B cell (primary cell): ENCODE measurements at regions not wholly inside any gene's neighbourhood (a gene's known extent, or its start where the extent isn't known, plus 50 kb on each side); places are given as distances from the start of the nearest gene placed in this dataset.

Experiments
- ATAC-seq: fragments of 200-7000 bp; cut with Tn5 transposase; one replicate; pipeline ENCODE4 v1.10.0; 2021; ENCODE audit warnings: low read depth, mild to moderate bottlenecking, moderate number of reproducible peaks, moderate library complexity
- CTCF ChIA-PET: fragments of 350-600 bp; sonication (Branson Sonifier 250); formaldehyde crosslinking; loops from one replicate; lab custom pipeline; 2021; ENCODE audit warnings: antibody characterized with exemption, inconsistent platforms; lab: Charles Lee
- POLR2A ChIA-PET: fragments of 350-600 bp; sonication (Branson Sonifier 250); formaldehyde crosslinking; loops from one replicate; lab custom pipeline; 2021; ENCODE audit warnings: antibody characterized with exemption; lab: Charles Lee
- DNase-seq: peaks from one replicate; pipeline ENCODE4 v3.0.0; 2013
- H2AFZ ChIP-seq: 2 replicates; pipeline ENCODE4 v1.6.1; 2012; ENCODE audit warnings: mild to moderate bottlenecking, low read depth, low read length; ENCODE audit not compliant: insufficient read depth, poor library complexity, severe bottlenecking
- H3K27ac ChIP-seq, 2 donors: 1 replicate in 1 of 2; 2 replicates in 1 of 2; pipeline ENCODE4 v1.5.1; 2012 to 2013; ENCODE audit warnings: low read length in 2 of 2, mild to moderate bottlenecking in 2 of 2, moderate library complexity in 1 of 2
- H3K27me3 ChIP-seq, 4 experiments: fragments of 200-600 bp in 1 of 4; sonication (generic) in 1 of 4; replicated peaks in 1 of 4; 1 replicate in 2 of 4; 2 replicates in 2 of 4; pipeline versions ENCODE4 v1.6.1 to v1.7.0; 2013 to 2016; ENCODE audit warnings: low read length in 3 of 4, mild to moderate bottlenecking in 2 of 4, mixed read lengths in 1 of 4, moderate library complexity in 1 of 4; ENCODE audit not compliant: insufficient read depth in 4 of 4, control insufficient read depth in 3 of 4; ENCODE audit errors: control extremely low read depth in 1 of 4
- H3K36me3 ChIP-seq, 2 experiments: replicated peaks in 1 of 2; 1 replicate in 1 of 2; 2 replicates in 1 of 2; pipeline versions ENCODE4 v1.6.1 to v1.7.1; 2013; ENCODE audit warnings: low read length in 1 of 2; ENCODE audit not compliant: insufficient read depth in 2 of 2, control insufficient read depth in 1 of 2; ENCODE audit errors: control extremely low read depth in 1 of 2, extremely low read depth in 1 of 2
- H3K4me1 ChIP-seq, 2 donors: fragments of 200-600 bp in 1 of 2; sonication (generic) in 1 of 2; 1 replicate in 1 of 2; 2 replicates in 1 of 2; pipeline versions ENCODE4 v1.5.1 to v1.6.1; 2013 to 2017; ENCODE audit warnings: low read length in 2 of 2; ENCODE audit not compliant: control insufficient read depth in 2 of 2, insufficient read depth in 2 of 2
- H3K4me2 ChIP-seq: replicated peaks from 2 replicates; pipeline ENCODE3; 2012; ENCODE audit warnings: mild to moderate bottlenecking, low read depth, low read length; ENCODE audit not compliant: poor library complexity, severe bottlenecking
- H3K4me3 ChIP-seq, 5 experiments: fragments of 200-600 bp in 1 of 5; sonication (generic) in 1 of 5; 1 replicate in 3 of 5; 2 replicates in 2 of 5; pipeline versions ENCODE4 v1.5.1 to v1.7.0; 2011 to 2016; ENCODE audit warnings: low read length in 4 of 5, mild to moderate bottlenecking in 4 of 5, low read depth in 2 of 5, control low read depth in 1 of 5, moderate library complexity in 1 of 5; ENCODE audit not compliant: insufficient read depth in 1 of 5; ENCODE audit errors: control extremely low read depth in 1 of 5, extremely low read depth in 1 of 5
- H3K79me2 ChIP-seq: fragments of 200-600 bp; sonication (generic); one replicate; pipeline ENCODE4 v1.6.0; 2016; ENCODE audit warnings: low read length; ENCODE audit not compliant: control insufficient read depth, insufficient read depth
- H3K9ac ChIP-seq: fragments of 200-600 bp; sonication (generic); 2 replicates; pipeline ENCODE4 v1.6.1; 2017; ENCODE audit warnings: mild to moderate bottlenecking, low read length, moderate library complexity
- H3K9me3 ChIP-seq, 3 donors: one replicate each; pipeline versions ENCODE4 v1.6.1 to v1.7.1; 2013; ENCODE audit warnings: low read length in 2 of 3; ENCODE audit not compliant: control insufficient read depth in 2 of 3, insufficient read depth in 1 of 3; ENCODE audit errors: control extremely low read depth in 1 of 3
- H4K20me1 ChIP-seq: 2 replicates; pipeline ENCODE4 v1.6.0; 2012; ENCODE audit warnings: mild to moderate bottlenecking, low read length; ENCODE audit not compliant: insufficient read depth, control insufficient read depth, poor library complexity, severe bottlenecking
- H3K27ac Mint-ChIP-seq: one replicate; pipeline ENCODE4 v1.8.0; 2021; ENCODE audit warnings: mixed read lengths
- H3K27me3 Mint-ChIP-seq: one replicate; pipeline ENCODE4 v1.8.0; 2021; ENCODE audit warnings: mixed read lengths
- H3K4me1 Mint-ChIP-seq: one replicate; pipeline ENCODE4 v1.8.0; 2021; ENCODE audit warnings: mixed read lengths
- H3K4me3 Mint-ChIP-seq: one replicate; pipeline ENCODE4 v1.8.0; 2021; ENCODE audit warnings: mixed read lengths
- H3K9me3 Mint-ChIP-seq: one replicate; pipeline ENCODE4 v1.8.0; 2022; ENCODE audit warnings: mixed read lengths; ENCODE audit not compliant: insufficient read depth
- CTCF ChIP-seq: fragments of 200-600 bp; IDR thresholded peaks from one replicate; pipeline ENCODE4 v1.8.0; 2022; ENCODE audit warnings: antibody characterized with exemption, mild to moderate bottlenecking
- EZH2 ChIP-seq: IDR thresholded peaks from 2 replicates; pipeline ENCODE4 v1.6.1; 2012; ENCODE audit warnings: borderline replicate concordance, low read depth, mild to moderate bottlenecking, moderate library complexity, low read length; ENCODE audit not compliant: insufficient read depth, poor library complexity, severe bottlenecking
- WGBS: methylation state at CpG from one replicate; pipeline ENCODE4 v1.1.5; 2013; ENCODE audit warnings: missing lambda C conversion rate; ENCODE audit not compliant: insufficient coverage; 5-methylcytosine and 5-hydroxymethylcytosine counted together
- intact Hi-C: fragments of 100-400 bp; cut with micrococcal nuclease; formaldehyde crosslinking; loops from one replicate; pipeline ENCODE4 v1.10.0; 2022

- Histone ChIP-seq H3K9ac (no peak overlapping the region), H3K4me3 (no peak overlapping the region), H3K4me1 (no peaks in the 10 kb centered on the region), H4K20me1 (no peaks in the 10 kb centered on the region), H3K36me3 (no peaks in the 10 kb centered on the region), H3K27me3 (no peaks in the 10 kb centered on the region), H3K27ac (no peak overlapping the region), H3K9me3 (peaks cover 0 to 2% (median 0%) of the 10 kb centered on the region in 3 donors), H3K79me2 (no peaks in the 10 kb centered on the region), H2AFZ (no peak overlapping the region), H3K4me2 (no peak overlapping the region)
- no peak for DNase-seq
- H3K4me1 Mint-ChIP-seq = no peaks in the 10 kb centered on the region
- H3K27me3 Mint-ChIP-seq = no peaks in the 10 kb centered on the region
- 69% methylated on average over 2 of the region's 7 CpGs for WGBS
- POLR2A ChIA-PET = no interaction called here
- CTCF ChIA-PET = no interaction called here
- H3K27ac Mint-ChIP-seq = no peak overlapping the region
- TF ChIP-seq CTCF = no peak
- TF ChIP-seq EZH2 = no peak
- no peak for ATAC-seq
- H3K4me3 Mint-ChIP-seq = no peak overlapping the region
- intact Hi-C loops = no loop called here
- H3K9me3 Mint-ChIP-seq = no peaks in the 10 kb centered on the region
Observed at GRCh38 chr4:27360790-27361267, 500.2 kb downstream of the STIM2 start.

GRCh38 chr4:27364509-27364908, 503.9 kb downstream of the STIM2 start:
- H3K9ac ChIP-seq = no peak overlapping the region
- ATAC-seq (no peak), DNase-seq (no peak)
- ChIA-PET CTCF (no interaction called here), POLR2A (no interaction called here)
- no peak overlapping the region for H3K4me3 Mint-ChIP-seq
- H3K4me3 ChIP-seq = no peak overlapping the region
- intact Hi-C loops = no loop called here
- no peak overlapping the region for H3K27ac ChIP-seq
- H2AFZ ChIP-seq = no peak overlapping the region
- H4K20me1 ChIP-seq = no peaks in the 10 kb centered on the region
- no peak overlapping the region for H3K27ac Mint-ChIP-seq
- H3K4me1 Mint-ChIP-seq = no peaks in the 10 kb centered on the region
- no peaks in the 10 kb centered on the region for H3K9me3 Mint-ChIP-seq
- TF ChIP-seq CTCF (no peak), EZH2 (no peak)
- H3K79me2 ChIP-seq = no peaks in the 10 kb centered on the region
- H3K27me3 Mint-ChIP-seq = no peaks in the 10 kb centered on the region
- WGBS = 97% methylated on average over 2 of the region's 6 CpGs
- no peaks in the 10 kb centered on the region for H3K27me3 ChIP-seq
- H3K4me2 ChIP-seq = no peak overlapping the region
- peaks cover 0 to 2% (median 0%) of the 10 kb centered on the region in 3 donors for H3K9me3 ChIP-seq
- H3K36me3 ChIP-seq = no peaks in the 10 kb centered on the region
- H3K4me1 ChIP-seq = no peaks in the 10 kb centered on the region
